Upper lobe of left lung (tissue), 4 donors: ENCODE measurements at regions not wholly inside any gene's neighbourhood (a gene's known extent, or its start where the extent isn't known, plus 50 kb on each side); places are given as distances from the start of the nearest gene placed in this dataset.

Experiments
- EP300 ChIP-seq, 4 donors: sonication (generic); formaldehyde crosslinking; IDR thresholded peaks; one replicate each; pipeline ENCODE4 v1.5.1; 2017; ENCODE audit warnings: antibody characterized with exemption in 4 of 4, control low read depth in 2 of 4
- POLR2A ChIP-seq, 4 donors: fragments of 450-650 bp; IDR thresholded peaks; one replicate each; pipeline ENCODE4 v1.5.1; 2016 to 2017; ENCODE audit warnings: antibody characterized with exemption in 4 of 4, mild to moderate bottlenecking in 2 of 4
- TF ChIP-seq, protein P1 (sequence below), 6 experiments: fragments of 450-650 bp in 4 of 6; fragments of 200-600 bp in 2 of 6; sonication (generic) in 2 of 6; IDR thresholded peaks; one replicate each; pipeline ENCODE4 v1.5.1; 2016 to 2019; ENCODE audit warnings: antibody characterized with exemption in 6 of 6

GRCh38 chr2:159854481-159854880 is 56.5 kb upstream of the CD302 start:
- TF ChIP-seq POLR2A (IDR thresholded peaks at IDR 0.05) (no peak), EP300 (IDR thresholded peaks at IDR 0.05) (no peak)
- TF ChIP-seq, protein P1, sequence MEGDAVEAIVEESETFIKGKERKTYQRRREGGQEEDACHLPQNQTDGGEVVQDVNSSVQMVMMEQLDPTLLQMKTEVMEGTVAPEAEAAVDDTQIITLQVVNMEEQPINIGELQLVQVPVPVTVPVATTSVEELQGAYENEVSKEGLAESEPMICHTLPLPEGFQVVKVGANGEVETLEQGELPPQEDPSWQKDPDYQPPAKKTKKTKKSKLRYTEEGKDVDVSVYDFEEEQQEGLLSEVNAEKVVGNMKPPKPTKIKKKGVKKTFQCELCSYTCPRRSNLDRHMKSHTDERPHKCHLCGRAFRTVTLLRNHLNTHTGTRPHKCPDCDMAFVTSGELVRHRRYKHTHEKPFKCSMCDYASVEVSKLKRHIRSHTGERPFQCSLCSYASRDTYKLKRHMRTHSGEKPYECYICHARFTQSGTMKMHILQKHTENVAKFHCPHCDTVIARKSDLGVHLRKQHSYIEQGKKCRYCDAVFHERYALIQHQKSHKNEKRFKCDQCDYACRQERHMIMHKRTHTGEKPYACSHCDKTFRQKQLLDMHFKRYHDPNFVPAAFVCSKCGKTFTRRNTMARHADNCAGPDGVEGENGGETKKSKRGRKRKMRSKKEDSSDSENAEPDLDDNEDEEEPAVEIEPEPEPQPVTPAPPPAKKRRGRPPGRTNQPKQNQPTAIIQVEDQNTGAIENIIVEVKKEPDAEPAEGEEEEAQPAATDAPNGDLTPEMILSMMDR (IDR thresholded peaks at IDR 0.05): no peak
